ENCODE measurements at regions not wholly inside any gene's neighbourhood (a gene's known extent, or its start where the extent isn't known, plus 50 kb on each side); places are given as distances from the start of the nearest gene placed in this dataset.

DNA sequence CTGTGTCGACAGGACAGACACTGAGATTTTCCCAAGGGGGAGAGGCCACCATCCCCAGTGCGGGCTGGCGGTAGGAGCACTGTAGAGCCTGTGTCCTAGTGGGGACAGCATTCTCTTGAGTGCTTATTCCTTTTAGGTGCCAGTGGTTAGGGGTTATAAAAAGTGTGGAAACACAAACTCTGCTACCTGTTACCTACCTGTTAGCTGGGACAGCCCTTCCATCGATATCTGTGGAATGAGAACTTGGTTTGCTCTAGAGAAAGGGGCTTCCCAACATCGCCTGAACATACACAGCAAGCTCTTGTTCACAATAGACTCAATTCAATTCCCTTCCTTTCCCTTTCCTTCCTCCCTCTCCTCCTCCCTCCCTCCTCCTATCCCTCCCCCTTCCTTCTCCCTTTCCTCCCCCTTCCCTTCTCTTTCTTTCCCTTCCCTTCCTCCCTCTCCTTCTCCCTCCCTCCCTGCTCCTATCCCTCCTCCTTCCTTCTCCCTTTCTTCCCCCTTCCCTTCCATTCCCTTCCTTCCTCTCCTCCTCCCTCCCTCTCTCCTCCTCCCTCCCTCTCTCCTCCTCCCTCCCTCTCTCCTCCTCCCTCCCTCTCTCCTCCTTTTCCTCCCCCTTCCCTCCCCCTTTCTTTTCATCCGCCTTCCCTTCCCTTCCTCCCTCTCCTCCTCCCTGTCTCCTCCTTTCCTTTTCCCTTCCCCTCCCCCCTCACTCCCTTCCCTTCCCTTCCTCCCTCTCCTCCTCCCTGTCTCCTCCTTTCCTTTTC is 188.5 kb downstream of the URI1 start:
- DNase-seq = no peak

- no peak for DNase-seq
Observed at GRCh38 chr19:30131246-30131645, 189.2 kb downstream of the URI1 start.

DNA sequence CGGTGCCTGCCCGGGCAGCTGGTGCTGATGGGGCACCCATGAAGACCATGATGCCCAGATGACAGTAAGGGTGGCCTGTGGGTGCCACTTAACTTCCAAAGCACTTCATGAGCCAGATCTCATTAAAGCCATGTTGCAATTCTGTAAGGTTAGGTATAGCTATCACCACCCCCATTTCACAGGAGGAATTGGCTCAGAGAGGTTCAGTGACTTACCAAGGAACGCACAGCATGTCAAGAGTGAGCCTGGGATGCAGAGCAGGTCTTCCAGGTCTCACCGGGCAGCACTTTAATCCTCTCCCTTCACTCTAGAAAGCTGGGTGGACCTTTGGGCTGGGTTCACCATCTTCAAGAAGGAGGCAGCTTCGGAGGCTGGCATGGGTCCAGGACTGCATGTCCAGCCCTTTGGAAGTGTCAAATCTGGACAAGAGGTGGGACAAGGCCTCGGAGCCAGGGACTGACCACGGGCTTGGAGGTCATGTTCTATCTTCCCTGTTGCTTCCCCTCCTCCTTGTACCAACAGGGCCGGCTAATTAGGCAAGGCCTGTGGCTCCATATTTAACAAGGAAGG is 189.8 kb downstream of the URI1 start:
- DNase-seq = no peak

- no peak for DNase-seq
Observed at GRCh38 chr19:30132343-30133075, 190.5 kb downstream of the URI1 start.

GRCh38 chr19:30133803-30134202 is 191.8 kb downstream of the URI1 start:
- no peak for DNase-seq

- no peak for DNase-seq
Observed at GRCh38 chr19:30135093-30135757, 193.2 kb downstream of the URI1 start.

GRCh38 chr19:30135797-30136196 is 193.8 kb downstream of the URI1 start:
- DNase-seq = no peak

DNA sequence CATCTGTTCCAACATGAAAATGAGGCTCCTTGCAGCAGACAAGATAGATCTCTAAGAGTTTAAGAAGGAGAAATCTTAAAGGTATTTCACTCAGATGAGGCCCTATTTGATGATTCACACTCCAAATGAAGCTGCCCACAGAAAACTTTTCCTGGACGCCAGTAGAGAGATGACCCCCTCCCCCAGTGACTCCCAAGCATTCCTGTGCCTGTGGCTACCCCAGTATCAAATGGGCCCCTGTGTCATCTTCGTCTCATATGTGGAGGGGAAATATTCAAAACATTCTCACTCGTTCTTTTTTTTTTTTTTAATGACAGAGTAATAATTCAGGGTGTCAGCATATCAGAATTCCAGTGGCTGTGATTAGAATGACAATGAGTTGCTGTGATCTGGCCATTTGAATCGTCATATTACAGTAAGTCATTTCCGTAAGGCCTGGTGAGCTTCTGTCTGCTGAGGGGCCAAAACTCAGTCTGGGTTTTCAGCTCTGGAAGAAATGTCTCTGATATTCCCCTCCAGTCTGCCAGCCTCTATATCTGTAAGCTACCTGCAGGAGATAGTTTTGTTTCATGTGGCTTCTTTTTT is 194.7 kb downstream of the URI1 start:
- no peak for DNase-seq

GRCh38 chr19:30137747-30138146 is 195.7 kb downstream of the URI1 start:
- DNase-seq = no peak

GRCh38 chr19:30144242-30144758 is 202.3 kb downstream of the URI1 start:
- DNase-seq = no peak

GRCh38 chr19:30144802-30145201 is 202.8 kb downstream of the URI1 start:
- no peak for DNase-seq

DNA sequence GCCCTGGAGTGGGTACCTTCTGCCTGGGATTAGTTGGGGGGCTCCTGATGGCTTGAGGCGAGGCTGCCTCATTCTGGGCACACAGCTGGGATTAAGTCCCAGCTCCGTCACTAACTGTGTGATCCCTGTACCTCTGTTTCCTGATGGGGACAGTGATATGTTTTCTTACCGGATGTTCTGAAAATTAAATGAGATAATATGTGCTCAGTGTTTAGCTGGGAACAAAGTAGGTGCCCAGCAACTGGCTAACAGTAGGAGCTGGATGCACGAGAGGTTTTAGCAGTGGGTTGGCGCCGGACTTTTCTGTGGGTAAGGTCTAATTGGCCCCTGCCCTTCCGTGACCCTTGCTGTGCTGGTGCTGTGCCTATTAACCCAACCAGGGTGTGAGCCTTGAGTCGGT is 203.4 kb downstream of the URI1 start:
- DNase-seq = no peak

- DNase-seq = no peak
Observed at GRCh38 chr19:30146346-30146745, 204.3 kb downstream of the URI1 start.

DNA sequence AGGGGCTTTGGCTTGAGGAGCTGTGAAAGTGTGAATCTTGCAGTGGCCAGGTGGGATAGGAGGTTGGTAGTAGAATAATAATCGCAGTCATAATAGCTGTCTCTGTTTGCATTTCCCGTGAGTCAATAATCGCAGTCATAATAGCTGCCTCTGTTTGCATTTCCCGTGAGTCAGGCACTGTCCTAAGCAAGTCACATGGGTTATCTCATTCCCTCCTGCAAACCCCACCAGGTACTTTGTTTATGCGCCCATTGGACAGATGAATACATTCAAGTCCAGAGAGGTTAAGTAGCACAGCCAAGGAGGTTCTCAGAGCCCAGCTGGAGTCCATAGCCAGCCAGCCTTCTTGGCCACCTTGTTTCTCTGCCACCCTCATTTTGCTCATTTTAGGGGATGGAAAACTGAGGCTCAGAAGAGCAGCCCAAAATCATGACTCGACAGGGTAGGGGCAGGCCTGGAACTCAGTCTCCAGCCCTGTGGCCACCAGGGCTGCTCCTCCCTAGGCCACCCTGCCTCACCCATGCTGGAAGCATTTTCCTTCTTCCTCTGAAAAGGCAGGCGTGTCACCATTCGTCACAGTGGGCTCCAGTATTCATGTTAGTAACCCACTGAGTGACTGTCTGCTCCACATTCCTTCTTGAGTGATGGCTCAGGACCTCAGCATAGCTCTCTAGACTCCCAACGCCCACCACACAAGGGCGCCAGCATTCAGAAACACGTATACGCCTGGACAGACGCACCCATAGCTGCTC is 206.2 kb downstream of the URI1 start:
- DNase-seq = no peak

- no peak for DNase-seq
Observed at GRCh38 chr19:30148803-30149202, 206.8 kb downstream of the URI1 start.

DNA sequence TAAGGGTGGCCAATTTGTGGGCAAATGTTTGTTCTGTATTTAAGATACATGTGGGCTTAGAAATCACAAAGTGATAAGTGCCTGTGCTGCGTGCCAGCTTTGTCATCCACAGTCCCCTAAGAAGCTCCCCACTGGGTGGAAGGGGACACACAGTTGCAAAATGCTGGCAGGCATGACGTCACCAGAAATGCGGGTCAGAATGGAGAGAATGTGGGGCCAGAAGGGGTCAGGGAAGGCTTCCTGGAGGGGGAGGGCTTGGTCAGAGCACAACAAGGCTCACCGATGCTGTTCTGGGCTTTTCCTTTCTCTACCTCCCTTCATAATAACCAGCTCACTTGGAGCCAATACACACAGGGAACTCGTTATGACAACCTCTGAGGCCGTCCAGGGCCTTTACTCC is 207.3 kb downstream of the URI1 start:
- DNase-seq = no peak

DNA sequence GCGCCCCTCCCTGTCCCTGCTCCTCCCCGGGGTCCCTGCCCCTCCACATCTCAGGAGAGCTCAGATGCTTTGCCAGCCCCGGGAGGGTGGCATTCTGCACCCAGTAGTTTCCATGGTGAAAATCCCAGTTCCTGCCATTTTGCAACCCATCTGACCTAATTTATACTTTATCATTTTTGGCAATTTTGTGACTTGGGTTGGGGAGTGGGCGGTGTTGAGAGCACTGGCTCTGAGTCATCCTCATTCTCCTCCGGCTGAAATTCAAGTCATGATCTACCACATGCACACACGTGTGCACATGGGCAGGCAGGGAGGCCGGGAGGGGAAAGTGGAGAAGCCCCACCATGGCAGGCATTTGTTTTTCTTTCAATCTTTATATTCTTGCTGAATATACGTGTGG is 208.6 kb downstream of the URI1 start:
- DNase-seq = no peak

- no peak for DNase-seq
Observed at GRCh38 chr19:30151081-30151480, 209.0 kb downstream of the URI1 start.

DNA sequence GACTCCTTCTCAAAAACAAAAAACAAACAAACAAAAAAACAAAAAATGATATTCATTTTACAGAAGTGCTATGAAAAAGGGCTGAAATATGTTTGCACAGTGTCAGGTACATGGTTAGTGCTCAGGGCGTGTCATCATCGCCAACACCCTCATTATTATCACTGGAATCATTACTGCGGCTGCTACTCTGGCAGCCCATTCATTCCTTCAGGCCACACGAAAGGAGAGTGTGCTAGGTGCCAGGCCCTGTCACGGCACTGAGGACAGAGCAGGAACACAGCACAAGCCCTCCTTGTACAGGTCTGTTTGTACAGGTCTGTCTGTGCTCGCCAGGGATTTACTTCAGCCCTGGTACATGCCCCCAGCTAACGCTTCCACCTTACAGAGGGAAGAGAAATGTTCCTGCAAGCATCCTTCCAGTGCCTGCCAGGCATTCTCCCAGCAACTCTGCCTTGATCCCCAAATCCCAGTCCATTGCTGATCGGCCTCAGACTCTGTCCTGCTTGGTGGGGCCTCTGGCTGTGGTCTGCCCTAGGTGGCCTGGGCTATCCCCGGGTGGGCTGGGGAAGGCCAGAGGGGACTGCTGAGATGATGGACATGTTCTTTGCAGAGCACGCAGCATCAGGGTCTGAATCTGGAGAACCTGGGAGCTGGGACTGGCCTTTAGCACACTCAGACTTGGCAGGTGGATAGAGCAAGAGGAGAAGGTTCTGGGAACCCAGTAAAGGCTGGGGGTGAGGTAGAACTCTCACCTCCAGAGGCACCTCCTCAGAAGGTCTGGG is 210.7 kb downstream of the URI1 start:
- DNase-seq = no peak

DNA sequence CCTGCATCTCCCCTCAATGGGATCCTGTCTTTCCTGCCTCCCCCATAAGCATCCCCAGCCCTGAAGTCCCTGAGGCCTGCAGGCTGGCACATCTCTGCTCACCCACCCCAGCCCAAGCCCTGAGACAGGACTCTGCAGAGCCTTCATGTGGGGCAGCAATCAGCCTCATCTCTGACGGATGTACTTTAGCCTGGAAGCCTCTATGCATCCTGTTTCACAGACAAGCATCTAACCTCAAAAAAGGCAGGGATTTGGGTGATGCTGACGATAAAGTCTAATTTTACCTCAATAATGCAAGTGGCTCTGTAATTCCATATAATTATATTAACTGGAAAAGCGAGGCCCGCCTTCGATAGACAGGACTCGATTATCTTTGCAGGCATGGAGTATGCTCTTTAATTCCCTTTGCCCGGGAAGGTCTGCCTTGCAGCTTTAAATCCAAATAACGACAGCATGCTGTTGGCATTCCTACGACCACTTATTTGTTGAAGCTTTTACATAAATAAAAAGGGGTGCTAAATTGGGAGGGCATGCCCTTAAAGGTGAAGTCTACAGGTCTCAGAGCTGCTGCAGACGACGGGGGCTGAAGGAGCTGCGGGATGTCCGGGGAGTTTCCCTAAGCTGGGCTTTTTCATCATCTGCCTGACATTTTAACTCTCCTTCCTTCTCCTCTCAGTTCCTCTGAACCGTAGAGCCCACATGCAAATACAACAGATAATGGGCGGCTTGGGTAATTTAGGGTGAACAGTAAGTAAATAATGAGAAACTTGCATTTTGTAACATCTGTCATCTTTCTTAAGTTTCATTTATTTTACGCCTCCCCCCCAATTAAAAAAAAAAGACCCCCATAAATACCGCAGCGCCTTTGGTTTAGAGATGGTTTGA is 211.5 kb downstream of the URI1 start:
- peak; percentile 31 for DNase-seq
